ENCODE measurements at regions not wholly inside any gene's neighbourhood (a gene's known extent, or its start where the extent isn't known, plus 50 kb on each side); places are given as distances from the start of the nearest gene placed in this dataset.

GRCh38 chr19:34104096-34104495 lies 68.2 kb upstream of the LSM14A start:
- no peak overlapping the region for H3K27ac ChIP-seq (ENCODE audit: insufficient read length, low read depth, low read length)
- no peak overlapping the region for H3K23ac ChIP-seq (ENCODE audit: insufficient read length, low read depth, low read length)
- no peak for DNase-seq
- no peak overlapping the region for H4K8ac ChIP-seq (replicated peaks; ENCODE audit: insufficient read length, low read depth, low read length)
- H2AFZ ChIP-seq (ENCODE audit: low read length): no peak overlapping the region
- no peak overlapping the region for H2BK15ac ChIP-seq (ENCODE audit: low read depth, low read length)
- no peak overlapping the region for H2BK12ac ChIP-seq (ENCODE audit: insufficient read length, low read depth, low read length)
- no peak overlapping the region for H3T11ph ChIP-seq (ENCODE audit: low read length)
- H2BK20ac ChIP-seq (ENCODE audit: low read depth, low read length, poor library complexity, severe bottlenecking): no peak overlapping the region
- Mint-ChIP-seq H3K9me3 (no peaks in the 10 kb centered on the region), H3K27me3 (ENCODE audit: low read depth) (peaks cover 2% of the 10 kb centered on the region; the same call in 1 of the 2 replicates), H3K27ac (no peak overlapping the region), H3K4me3 (no peak overlapping the region), H3K36me3 (ENCODE audit: insufficient read depth in 1 of 3, low read depth in 3 of 3) (no peaks in the 10 kb centered on the region), H3K4me1 (peaks cover 5% of the 10 kb centered on the region in 2 experiments)
- no peaks in the 10 kb centered on the region for H3K9me3 ChIP-seq (ENCODE audit: control insufficient read depth, low read depth, low read length)
- H3K79me1 ChIP-seq (ENCODE audit: insufficient read depth, low read depth, low read length, poor library complexity, severe bottlenecking): no peaks in the 10 kb centered on the region
- no peaks in the 10 kb centered on the region for H4K20me1 ChIP-seq (ENCODE audit: control insufficient read depth, insufficient read depth, insufficient read length)
- no peak overlapping the region for H3K56ac ChIP-seq (ENCODE audit: insufficient read length, low read depth, low read length)
- H4K91ac ChIP-seq (ENCODE audit: insufficient read length, low read depth, low read length): no peak overlapping the region
- H2BK120ac ChIP-seq (ENCODE audit: low read depth, low read length, poor library complexity, severe bottlenecking): no peak overlapping the region
- H3K4me1 ChIP-seq (ENCODE audit: insufficient read depth, low read length): no peaks in the 10 kb centered on the region; the same call in 1 of the 2 replicates
- H3K4ac ChIP-seq (ENCODE audit: low read depth, low read length): no peak overlapping the region
- no peak overlapping the region for H3K9ac ChIP-seq (ENCODE audit: extremely low read depth, insufficient read length, low read length)
- H2AK5ac ChIP-seq (ENCODE audit: insufficient read length, low read length): no peak overlapping the region
- no peak overlapping the region for H3K4me2 ChIP-seq (ENCODE audit: insufficient read depth, insufficient read length, low read length)
- no peak overlapping the region for H3K18ac ChIP-seq (ENCODE audit: insufficient read length, low read depth, low read length)
- TF ChIP-seq CTCF (conservative IDR thresholded peaks at IDR 0.05): no peak
- no peaks in the 10 kb centered on the region for H3K27me3 ChIP-seq (ENCODE audit: insufficient read depth, low read length)
- H3K79me2 ChIP-seq (ENCODE audit: insufficient read depth, low read length): no peaks in the 10 kb centered on the region
- WGBS (ENCODE audit: extremely low coverage, insufficient read length, low lambda C conversion rate): no CpG with 5 or more reads among the region's 5 CpGs
- H3K14ac ChIP-seq (ENCODE audit: insufficient read depth, low read length): no peak overlapping the region
- H2BK5ac ChIP-seq (ENCODE audit: insufficient read length, low read length): no peak overlapping the region
- H3K23me2 ChIP-seq (ENCODE audit: insufficient read length, low read depth, low read length, poor library complexity, severe bottlenecking): no peaks in the 10 kb centered on the region
- H4K5ac ChIP-seq (ENCODE audit: insufficient read length, low read depth, low read length): no peak overlapping the region

All from H9 (cell line).